ENCODE measurements at regions not wholly inside any gene's neighbourhood (a gene's known extent, or its start where the extent isn't known, plus 50 kb on each side); places are given as distances from the start of the nearest gene placed in this dataset.

GRCh38 chrX:69299951-69300714 lies 134.9 kb upstream of the PJA1 start:
- no peak for DNase-seq

GRCh38 chrX:69299285-69299684 lies 134.0 kb upstream of the PJA1 start:
- DNase-seq = no peak

GRCh38 chrX:69298466-69299140 lies 133.3 kb upstream of the PJA1 start:
- DNase-seq = no peak

DNA sequence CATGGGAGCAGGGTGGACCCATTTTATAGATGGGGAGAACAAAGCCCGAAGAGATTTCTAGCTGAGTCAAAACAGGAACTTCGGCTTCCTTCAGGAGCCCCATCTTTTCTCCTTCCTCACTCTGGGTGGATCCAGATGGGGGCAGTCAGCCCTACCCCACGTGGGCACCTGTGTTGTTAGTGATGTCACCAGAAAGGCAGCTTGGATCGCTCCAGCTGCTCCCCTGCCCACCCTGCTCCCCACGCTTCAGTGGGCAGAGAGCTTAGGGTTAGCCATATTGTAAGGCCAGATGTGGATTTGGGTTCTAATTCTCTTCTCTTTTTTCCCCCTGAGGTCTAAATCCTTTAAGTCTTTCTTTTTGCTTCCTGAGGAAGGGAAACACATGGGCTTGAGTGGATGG lies 132.3 kb upstream of the PJA1 start:
- DNase-seq = no peak

DNA sequence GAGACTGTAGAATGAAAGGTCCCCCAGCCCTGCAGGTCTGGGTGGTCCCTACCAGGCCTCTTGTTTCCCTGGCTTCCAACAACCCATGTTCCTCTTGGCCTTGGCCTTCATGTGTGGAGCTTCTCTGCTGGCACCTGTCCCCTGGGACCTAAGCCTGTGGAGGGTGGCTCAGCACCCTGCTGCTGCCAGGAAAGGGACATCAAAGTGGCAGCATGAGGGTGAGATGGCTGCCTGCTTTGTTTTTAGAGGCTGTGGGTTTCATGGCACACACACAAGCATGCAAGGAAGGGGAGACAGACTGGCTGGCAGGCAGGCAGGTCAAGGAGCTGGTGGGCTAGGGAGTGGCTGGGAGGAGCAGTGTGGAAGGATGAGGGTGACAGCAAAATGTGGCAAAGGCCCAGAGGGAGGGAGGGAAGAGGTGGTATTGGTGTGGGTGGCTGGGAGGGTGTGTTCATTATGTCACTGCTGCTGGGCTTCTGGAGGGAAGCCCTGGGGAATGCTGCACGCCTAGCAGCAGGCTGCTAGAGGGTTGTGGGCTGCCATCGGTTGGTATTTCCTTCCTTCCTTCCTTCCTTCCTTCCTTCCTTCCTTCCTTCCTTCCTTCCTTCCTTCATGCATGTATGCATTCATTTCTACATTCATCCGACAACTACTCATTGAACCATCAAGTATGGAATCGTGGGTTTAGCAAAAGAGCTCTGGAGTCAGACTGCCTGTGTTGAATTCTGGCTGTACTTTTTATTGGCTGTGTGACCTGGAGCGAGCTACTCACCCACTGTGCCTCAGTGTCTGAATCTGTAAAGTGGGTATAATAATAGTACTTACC lies 128.7 kb upstream of the PJA1 start:
- peak; percentile 30 for DNase-seq

- DNase-seq = no peak
Measured at GRCh38 chrX:69291116-69291515, 125.9 kb upstream of the PJA1 start.

- DNase-seq = no peak
Measured at GRCh38 chrX:69290292-69290691, 125.0 kb upstream of the PJA1 start.

GRCh38 chrX:69289793-69290123 lies 124.5 kb upstream of the PJA1 start:
- DNase-seq = no peak

GRCh38 chrX:69289046-69289792 lies 124.0 kb upstream of the PJA1 start:
- DNase-seq = no peak

- DNase-seq = no peak
Measured at GRCh38 chrX:69287095-69287494, 121.8 kb upstream of the PJA1 start.

GRCh38 chrX:69286565-69286906 lies 121.3 kb upstream of the PJA1 start:
- no peak for DNase-seq

DNA sequence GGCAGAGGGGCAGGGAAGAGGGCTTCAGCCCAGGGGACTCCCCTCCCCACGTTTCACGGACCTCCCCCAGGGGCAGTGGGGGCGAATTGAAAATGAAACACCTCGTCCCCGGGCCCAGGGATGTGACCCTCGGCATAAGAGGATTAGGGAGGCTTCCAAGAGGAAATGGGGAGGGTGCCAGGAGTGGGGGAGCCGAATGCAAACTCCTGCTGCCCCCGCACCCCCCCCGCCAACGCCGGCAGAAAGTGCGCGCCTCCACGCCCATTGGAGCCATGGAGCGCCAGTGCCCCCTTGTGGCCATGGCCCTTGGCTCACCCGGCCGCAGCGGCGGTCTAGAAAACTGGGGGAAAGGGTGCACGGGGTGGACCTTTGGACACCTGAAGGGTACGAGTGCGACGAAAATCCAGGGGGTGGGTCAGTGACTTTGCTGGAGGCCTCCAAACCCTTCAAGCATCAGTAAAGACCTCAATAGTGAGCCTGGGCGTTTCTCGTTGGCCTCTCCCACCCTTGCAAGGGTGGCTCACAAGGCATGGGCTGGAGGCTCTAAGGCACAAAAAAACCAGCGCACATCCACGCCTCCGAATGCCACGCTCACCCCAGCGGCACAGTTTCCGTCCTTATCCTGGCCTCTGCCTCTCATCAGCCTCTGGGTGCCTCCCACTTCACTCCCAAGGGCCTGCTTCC lies 120.8 kb upstream of the PJA1 start:
- DNase-seq = peak; percentile 69

- DNase-seq = no peak
Measured at GRCh38 chrX:69285401-69285877, 120.2 kb upstream of the PJA1 start.

DNA sequence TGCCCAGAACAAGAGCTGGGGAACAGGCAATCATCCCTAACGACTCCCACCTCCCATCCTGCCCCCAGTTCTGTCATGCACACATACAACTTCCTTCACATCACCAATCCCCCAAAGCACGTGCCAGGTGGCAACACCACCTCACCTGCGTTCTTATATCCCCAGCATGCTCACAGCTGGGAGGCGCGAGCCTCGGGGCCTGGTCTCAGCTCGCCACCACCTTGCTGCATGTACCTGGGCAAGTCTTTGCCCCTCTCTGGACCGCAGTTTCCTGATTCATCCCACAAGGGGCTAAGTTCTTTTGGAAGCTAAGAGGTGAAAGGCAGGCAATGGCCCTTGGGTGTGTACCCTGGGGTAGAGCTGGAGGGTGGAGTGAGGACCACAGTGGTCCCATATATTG lies 119.2 kb upstream of the PJA1 start:
- DNase-seq = no peak

DNA sequence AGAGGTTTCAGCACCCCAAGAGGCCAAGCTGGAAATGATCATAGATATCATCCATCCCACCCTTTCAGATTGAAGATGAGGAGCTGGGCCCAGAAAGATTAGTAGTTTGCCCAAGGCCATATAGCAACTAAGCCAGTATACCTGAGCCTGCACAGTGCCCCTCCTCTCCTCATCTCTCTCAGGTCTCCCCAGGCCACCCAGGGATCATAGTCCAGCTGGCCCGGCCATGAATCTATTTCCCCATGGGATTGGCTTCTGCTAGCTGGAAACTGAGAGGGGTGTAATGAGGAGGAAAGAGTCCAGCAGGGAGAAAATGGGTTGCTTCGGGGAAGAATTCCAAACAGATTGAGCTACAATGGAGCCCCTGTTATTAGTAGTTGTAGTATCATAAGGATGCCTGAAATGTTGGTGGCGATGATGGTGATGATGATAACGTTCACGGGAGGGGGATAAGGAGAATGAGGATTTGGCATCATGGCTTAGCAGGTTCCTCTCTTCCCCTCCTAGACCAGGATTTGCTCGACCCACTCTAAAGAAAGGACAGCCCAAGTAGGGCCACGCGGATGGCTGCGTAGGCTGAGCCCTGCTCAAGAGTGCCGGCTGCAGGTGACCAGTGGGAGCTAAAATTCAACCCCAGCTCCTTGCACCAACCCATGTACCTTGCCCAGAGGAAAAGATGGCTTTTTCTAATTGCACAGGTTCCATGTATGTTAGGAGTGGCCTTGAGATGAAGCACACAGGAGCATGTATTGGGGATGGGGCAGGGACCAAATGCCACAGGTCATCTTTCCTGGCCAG lies 117.8 kb upstream of the PJA1 start:
- no peak for DNase-seq

DNA sequence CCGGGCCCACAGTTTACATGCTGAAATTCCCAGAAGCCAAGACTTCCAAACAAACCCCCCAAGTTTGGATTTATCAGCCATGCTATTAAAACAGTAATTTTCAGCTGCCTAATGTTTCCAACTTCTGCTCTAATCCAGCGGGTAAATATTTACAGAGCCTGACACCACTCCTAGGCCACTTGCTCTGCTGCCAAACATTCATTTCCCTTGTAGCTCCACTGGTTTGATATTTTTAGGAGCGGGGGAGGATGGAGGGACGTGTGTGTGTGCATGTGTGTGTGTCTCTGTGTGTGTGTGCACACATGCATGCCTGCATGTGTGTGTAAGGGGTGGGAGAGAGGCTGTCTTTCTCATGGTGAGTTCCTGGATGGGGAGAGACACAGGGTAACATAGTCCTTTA lies 115.7 kb upstream of the PJA1 start:
- no peak for DNase-seq

GRCh38 chrX:69279234-69279633 lies 114.0 kb upstream of the PJA1 start:
- DNase-seq = no peak

DNA sequence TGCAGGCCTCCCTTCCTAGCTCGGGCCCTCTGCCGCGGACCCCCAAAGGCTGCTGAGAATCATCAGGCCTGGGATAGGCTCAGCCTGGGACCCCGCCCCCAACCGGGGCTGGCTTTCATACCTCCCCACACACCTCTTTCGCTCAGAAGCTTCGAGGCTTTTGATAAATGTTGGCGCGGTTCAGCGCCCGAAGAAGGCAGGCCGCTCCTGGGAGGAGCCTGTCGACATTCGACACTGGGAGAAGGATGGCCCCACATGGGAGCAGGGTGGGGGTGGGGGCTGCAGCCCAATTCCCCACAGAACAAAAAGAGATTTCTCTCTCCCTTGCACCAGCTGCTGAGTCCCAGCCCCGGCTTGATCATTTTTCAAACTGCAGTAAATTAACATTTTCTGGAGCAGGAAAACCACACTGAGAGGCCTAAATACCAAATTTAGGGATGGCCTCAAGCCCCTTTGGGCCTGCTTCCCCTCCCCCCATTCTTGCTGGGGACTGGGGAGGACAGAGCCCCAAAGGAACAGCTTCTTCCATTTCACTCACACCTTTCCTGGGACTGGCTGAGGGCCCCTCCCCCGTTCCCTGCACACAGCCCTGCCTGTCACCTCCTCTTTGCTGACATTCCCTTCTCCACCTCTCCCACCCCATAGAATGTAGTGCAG lies 112.9 kb upstream of the PJA1 start:
- peak; percentile 54 for DNase-seq

- no peak for DNase-seq
Measured at GRCh38 chrX:69277369-69277990, 112.2 kb upstream of the PJA1 start.

DNA sequence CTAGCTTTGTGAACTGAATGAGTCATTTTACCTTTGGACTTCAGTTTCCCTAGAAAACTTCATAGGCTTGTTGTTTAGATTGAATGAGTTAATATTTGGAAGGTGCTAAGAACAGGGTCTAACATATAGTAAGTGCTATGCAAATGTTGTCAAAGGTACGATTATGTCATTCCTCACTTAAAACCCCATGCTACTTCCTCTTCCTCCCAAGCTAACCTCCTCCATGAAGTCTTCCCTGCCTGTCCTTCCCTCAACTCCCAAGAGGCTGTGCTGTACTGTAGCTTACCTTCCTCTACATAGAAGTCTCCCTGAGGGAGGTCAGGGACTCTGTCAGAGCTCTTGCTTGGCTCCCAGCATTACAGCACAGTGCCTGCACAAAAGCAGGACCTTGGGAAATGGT lies 103.4 kb upstream of the PJA1 start:
- DNase-seq = no peak

DNA sequence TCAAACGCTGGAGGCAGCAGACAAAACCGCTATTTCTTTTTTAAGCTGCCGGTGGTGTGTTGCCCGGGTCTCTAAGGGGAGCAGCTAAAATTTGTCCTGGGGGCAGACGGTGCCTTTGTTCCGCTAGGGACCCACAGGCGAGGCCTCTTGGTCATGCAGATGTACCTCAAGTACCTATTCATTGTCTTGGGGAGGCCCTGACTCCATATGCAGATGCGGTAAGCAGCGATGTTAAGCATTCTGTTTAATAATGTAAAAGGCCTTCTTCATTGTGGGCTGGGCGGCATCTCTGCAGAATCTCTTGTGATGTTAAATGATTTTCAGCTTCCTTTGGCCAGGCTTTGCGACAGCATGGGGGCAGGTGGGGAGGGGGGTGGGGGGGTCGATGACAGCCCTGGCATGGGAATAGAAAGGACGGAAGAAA lies 98.9 kb upstream of the PJA1 start:
- DNase-seq = no peak

Measured in NCI-H1436 (cell line).